Endodermal cell (in vitro differentiated cells): ENCODE measurements at regions not wholly inside any gene's neighbourhood (a gene's known extent, or its start where the extent isn't known, plus 50 kb on each side); places are given as distances from the start of the nearest gene placed in this dataset.
"Not testable (repeated sequence)": the region's sequence is repeated elsewhere in the genome, so short reads cannot be mapped to it uniquely, and the experiment has no call there.

Source experiments
- DNase-seq: peaks from one replicate; pipeline ENCODE4 v3.0.0-alpha.2; 2017
- H3K27ac ChIP-seq: 2 replicates; pipeline ENCODE4 v1.5.1; 2013; ENCODE audit warnings: mild to moderate bottlenecking, low read depth, low read length, moderate library complexity
- H3K27me3 ChIP-seq: 2 replicates; pipeline ENCODE4 v1.6.1; 2013; ENCODE audit warnings: mild to moderate bottlenecking, low read length, moderate library complexity; ENCODE audit not compliant: insufficient read depth, control insufficient read depth, poor library complexity, severe bottlenecking
- H3K36me3 ChIP-seq: 2 replicates; pipeline ENCODE4 v1.7.0; 2013; ENCODE audit warnings: mild to moderate bottlenecking, low read length, moderate library complexity; ENCODE audit not compliant: control insufficient read depth, insufficient read depth
- H3K4me1 ChIP-seq: one replicate; pipeline ENCODE4 v1.7.0; 2013; ENCODE audit warnings: low read length; ENCODE audit not compliant: control insufficient read depth, insufficient read depth
- H3K4me3 ChIP-seq: 2 replicates; pipeline ENCODE4 v1.5.1; 2013; ENCODE audit warnings: mild to moderate bottlenecking, low read length, moderate library complexity
- H3K9ac ChIP-seq: 2 replicates; pipeline ENCODE4 v1.6.1; 2013; ENCODE audit warnings: mild to moderate bottlenecking, low read length, moderate library complexity; ENCODE audit not compliant: poor library complexity, severe bottlenecking; ENCODE audit errors: extremely low read depth
- H3K9me3 ChIP-seq: 2 replicates; pipeline ENCODE4 v1.6.1; 2013; ENCODE audit warnings: mild to moderate bottlenecking, low read length, moderate library complexity; ENCODE audit not compliant: control insufficient read depth
- H3K27ac Mint-ChIP-seq: 2 replicates; pipeline ENCODE4 v1.8.0; 2020; ENCODE audit warnings: mixed read lengths
- H3K27me3 Mint-ChIP-seq: 2 replicates; pipeline ENCODE4 v1.8.0; 2021; ENCODE audit warnings: mild to moderate bottlenecking, mixed read lengths; ENCODE audit not compliant: insufficient read depth
- H3K36me3 Mint-ChIP-seq: 2 replicates; pipeline ENCODE4 v1.8.0; 2020; ENCODE audit warnings: low read depth, mixed read lengths
- H3K4me1 Mint-ChIP-seq: 2 replicates; pipeline ENCODE4 v1.8.0; 2020; ENCODE audit warnings: mixed read lengths
- H3K4me3 Mint-ChIP-seq: 2 replicates; pipeline ENCODE4 v1.8.0; 2020; ENCODE audit warnings: mild to moderate bottlenecking, moderate library complexity, mixed read lengths
- H3K9me3 Mint-ChIP-seq: 2 replicates; pipeline ENCODE4 v1.8.0; 2020; ENCODE audit warnings: mild to moderate bottlenecking, mixed read lengths
- WGBS, 2 experiments: methylation state at CpG; one replicate each; pipeline versions ENCODE4 v1.1.5 to v1.1.7; 2013; ENCODE audit warnings: missing lambda C conversion rate in 2 of 2, mixed read lengths in 1 of 2; ENCODE audit not compliant: insufficient coverage in 1 of 2, insufficient read length in 1 of 2; 5-methylcytosine and 5-hydroxymethylcytosine counted together
- TF ChIP-seq, protein P1 (sequence below): fragments of 200-600 bp; sonication (generic); conservative IDR thresholded peaks from 2 replicates; pipeline ENCODE4 v1.5.0; 2021; ENCODE audit warnings: antibody characterized with exemption, mild to moderate bottlenecking

GRCh38 chr5:159497221-159497620 is 166.9 kb upstream of the IL12B start:
- TF ChIP-seq, protein P1, sequence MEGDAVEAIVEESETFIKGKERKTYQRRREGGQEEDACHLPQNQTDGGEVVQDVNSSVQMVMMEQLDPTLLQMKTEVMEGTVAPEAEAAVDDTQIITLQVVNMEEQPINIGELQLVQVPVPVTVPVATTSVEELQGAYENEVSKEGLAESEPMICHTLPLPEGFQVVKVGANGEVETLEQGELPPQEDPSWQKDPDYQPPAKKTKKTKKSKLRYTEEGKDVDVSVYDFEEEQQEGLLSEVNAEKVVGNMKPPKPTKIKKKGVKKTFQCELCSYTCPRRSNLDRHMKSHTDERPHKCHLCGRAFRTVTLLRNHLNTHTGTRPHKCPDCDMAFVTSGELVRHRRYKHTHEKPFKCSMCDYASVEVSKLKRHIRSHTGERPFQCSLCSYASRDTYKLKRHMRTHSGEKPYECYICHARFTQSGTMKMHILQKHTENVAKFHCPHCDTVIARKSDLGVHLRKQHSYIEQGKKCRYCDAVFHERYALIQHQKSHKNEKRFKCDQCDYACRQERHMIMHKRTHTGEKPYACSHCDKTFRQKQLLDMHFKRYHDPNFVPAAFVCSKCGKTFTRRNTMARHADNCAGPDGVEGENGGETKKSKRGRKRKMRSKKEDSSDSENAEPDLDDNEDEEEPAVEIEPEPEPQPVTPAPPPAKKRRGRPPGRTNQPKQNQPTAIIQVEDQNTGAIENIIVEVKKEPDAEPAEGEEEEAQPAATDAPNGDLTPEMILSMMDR = no peak
- Histone ChIP-seq H3K27ac (no peak overlapping the region), H3K4me3 (no peak overlapping the region), H3K36me3 (no peaks in the 10 kb centered on the region), H3K9ac (no peak overlapping the region), H3K4me1 (no peaks in the 10 kb centered on the region), H3K27me3 (no peaks in the 10 kb centered on the region), H3K9me3 (no peaks in the 10 kb centered on the region)
- 57 to 67% methylated on average over 2 of the region's 2 CpGs for WGBS, 2 experiments
- Mint-ChIP-seq H3K4me1 (peaks cover 11% of the 10 kb centered on the region), H3K27ac (no peak overlapping the region), H3K4me3 (no peak overlapping the region), H3K27me3 (no peaks in the 10 kb centered on the region), H3K9me3 (peaks cover 5% of the 10 kb centered on the region), H3K36me3 (peaks cover 2% of the 10 kb centered on the region)
- DNase-seq = peak; percentile 61

- Histone ChIP-seq H3K27me3 (no peaks in the 10 kb centered on the region), H3K9ac (no peak overlapping the region), H3K36me3 (no peaks in the 10 kb centered on the region), H3K4me3 (no peak overlapping the region), H3K27ac (no peak overlapping the region), H3K4me1 (no peaks in the 10 kb centered on the region), H3K9me3 (no peaks in the 10 kb centered on the region)
- Mint-ChIP-seq H3K36me3 (peaks cover 2% of the 10 kb centered on the region), H3K27ac (no peak overlapping the region), H3K27me3 (no peaks in the 10 kb centered on the region), H3K4me3 (no peak overlapping the region), H3K9me3 (peaks cover 7% of the 10 kb centered on the region), H3K4me1 (peaks cover 10% of the 10 kb centered on the region)
- TF ChIP-seq, protein P1 = no peak
- DNase-seq = no peak
Observed at GRCh38 chr5:159498630-159499029, 168.3 kb upstream of the IL12B start.

GRCh38 chr5:159502116-159502515 is 171.8 kb upstream of the IL12B start:
- H3K9me3 ChIP-seq, H3K36me3 ChIP-seq, H3K4me1 Mint-ChIP-seq, H3K27me3 ChIP-seq, H3K9ac ChIP-seq, H3K27me3 Mint-ChIP-seq, H3K27ac ChIP-seq, H3K27ac Mint-ChIP-seq, DNase-seq, H3K4me3 Mint-ChIP-seq, H3K36me3 Mint-ChIP-seq, H3K4me3 ChIP-seq, H3K9me3 Mint-ChIP-seq, H3K4me1 ChIP-seq: not testable (repeated sequence)
- WGBS, 2 experiments = 100% methylated on average over 1 of the region's 4 CpGs; no CpG with 5 or more reads in 1 of the 2 experiments

DNA sequence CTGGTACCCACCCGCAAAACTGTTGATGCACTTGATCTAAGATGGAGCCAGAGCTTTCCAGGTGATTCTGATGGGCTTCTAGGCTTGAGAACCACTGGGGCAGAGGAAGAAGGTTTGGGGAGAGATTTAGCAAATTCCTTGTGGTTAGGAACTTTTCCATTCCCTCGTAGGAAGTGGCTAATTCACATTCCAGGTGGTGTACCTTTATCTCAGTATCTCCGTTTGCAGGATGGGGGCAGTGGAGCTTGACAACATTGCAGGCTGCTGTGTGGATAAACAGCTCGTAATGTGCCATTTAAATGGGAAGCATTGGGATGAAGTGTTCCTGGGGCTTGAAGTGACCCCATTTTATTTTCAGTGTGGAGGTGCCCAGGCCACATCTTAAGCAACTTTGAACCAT is 172.9 kb upstream of the IL12B start:
- Mint-ChIP-seq H3K4me1 (peaks cover 4% of the 10 kb centered on the region), H3K27me3 (peaks cover 3% of the 10 kb centered on the region), H3K27ac (no peak overlapping the region), H3K9me3 (peaks cover 7% of the 10 kb centered on the region), H3K4me3 (no peak overlapping the region), H3K36me3 (peaks cover 2% of the 10 kb centered on the region)
- H3K36me3 ChIP-seq = no peaks in the 10 kb centered on the region
- H3K4me1 ChIP-seq = no peaks in the 10 kb centered on the region
- WGBS, 2 experiments = 79 to 93% methylated on average over 2 to 4 of the region's 4 CpGs
- no peak for DNase-seq
- no peak overlapping the region for H3K9ac ChIP-seq
- H3K4me3 ChIP-seq = no peak overlapping the region
- no peaks in the 10 kb centered on the region for H3K9me3 ChIP-seq
- no peaks in the 10 kb centered on the region for H3K27me3 ChIP-seq
- TF ChIP-seq, protein P1 = no peak
- no peak overlapping the region for H3K27ac ChIP-seq
